HCT116 (cell line): ENCODE measurements at regions not wholly inside any gene's neighbourhood (a gene's known extent, or its start where the extent isn't known, plus 50 kb on each side); places are given as distances from the start of the nearest gene placed in this dataset.

ENCODE experiments used
- ATAC-seq: fragments of 200-7000 bp; cut with Tn5 transposase; 2 replicates; pipeline ENCODE4 v1.9.1; 2020; ENCODE audit warnings: mild to moderate bottlenecking, moderate library complexity
- BruUV-seq: library from RNA; stranded (reverse); fragments of 400-500 nt; replicated peaks from 2 replicates; lab custom pipeline; 2021; lab: Mats Ljungman, UMichigan
- CTCF ChIA-PET: fragments of 300-600 bp; sonication (Branson Sonifier 250); formaldehyde crosslinking; loops from one replicate; lab custom pipeline; 2021; ENCODE audit warnings: antibody characterized with exemption; lab: Charles Lee
- POLR2A ChIA-PET: fragments of 300-600, 350-600 bp; sonication (Branson Sonifier 250); formaldehyde crosslinking; loops from one replicate; lab custom pipeline; 2021; ENCODE audit warnings: antibody characterized with exemption; lab: Charles Lee
- RAD21 ChIA-PET, 2 experiments: fragments of 300-600 bp; sonication (Branson Sonifier 250); formaldehyde crosslinking; loops; one replicate each; lab custom pipeline; 2023; ENCODE audit warnings: low total read pairs in 2 of 2; ENCODE audit not compliant: uncharacterized antibody in 2 of 2, unreplicated experiment in 2 of 2, low non-redundant PET in 1 of 2; lab: Charles Lee
- DNase-seq: peaks from one replicate; pipeline ENCODE4 v3.0.0-alpha.2; 2010; ENCODE audit warnings: low read depth, low spot score
- H2AFZ ChIP-seq: fragments of 200-600 bp; shearing (Covaris generic), sonication (generic); 2 replicates; pipeline ENCODE4 v1.6.1; 2017; ENCODE audit warnings: low read depth, mixed run types, mixed read lengths, antibody characterized with exemption, low read length; ENCODE audit not compliant: poor library complexity, severe bottlenecking
- H3K27ac ChIP-seq: 2 replicates; pipeline ENCODE4 v1.5.1; 2012; ENCODE audit warnings: low read depth, low read length
- H3K27me3 ChIP-seq: fragments of 200-600 bp; sonication (generic); 2 replicates; pipeline ENCODE4 v1.6.1; 2016; ENCODE audit warnings: mixed run types, low read length, mixed read lengths; ENCODE audit not compliant: insufficient read depth
- H3K36me3 ChIP-seq, 2 experiments: fragments of 200-500 bp in 1 of 2; fragments of 200-600 bp in 1 of 2; sonication (Bioruptor generic) in 1 of 2; sonication (generic) in 1 of 2; 2 replicates each; pipeline versions ENCODE4 v1.5.1 to v1.6.1; 2014 to 2016; ENCODE audit warnings: low read length in 2 of 2, inconsistent platforms in 1 of 2, mixed read lengths in 1 of 2, mixed run types in 1 of 2; ENCODE audit not compliant: insufficient read depth in 2 of 2, control insufficient read depth in 1 of 2
- H3K4me1 ChIP-seq, 2 experiments: fragments of 200-600 bp in 1 of 2; sonication (generic) in 1 of 2; 2 replicates each; pipeline versions ENCODE4 v1.5.1 to v1.6.1; 2012 to 2017; ENCODE audit warnings: low read length in 2 of 2, inconsistent platforms in 1 of 2, mild to moderate bottlenecking in 1 of 2, mixed read lengths in 1 of 2, mixed run types in 1 of 2, moderate library complexity in 1 of 2; ENCODE audit not compliant: insufficient read depth in 2 of 2, control insufficient read depth in 1 of 2
- H3K4me2 ChIP-seq: fragments of 200-600 bp; sonication (generic); 2 replicates; pipeline ENCODE4 v1.6.1; 2017; ENCODE audit warnings: mixed run types, low read length, mixed read lengths
- H3K4me3 ChIP-seq, 2 experiments: fragments of 200-600 bp in 1 of 2; sonication (generic) in 1 of 2; replicated peaks in 1 of 2; 2 replicates each; pipeline ENCODE4 v1.5.1; 2011 to 2016; ENCODE audit warnings: low read length in 2 of 2, control low read depth in 1 of 2, low read depth in 1 of 2, mild to moderate bottlenecking in 1 of 2, mixed read lengths in 1 of 2, mixed run types in 1 of 2
- H3K79me2 ChIP-seq: fragments of 200-600 bp; sonication (generic); 2 replicates; pipeline ENCODE4 v1.6.1; 2017; ENCODE audit warnings: mild to moderate bottlenecking, mixed run types, low read length, moderate library complexity, mixed read lengths; ENCODE audit not compliant: insufficient read depth
- H3K9ac ChIP-seq: fragments of 200-600 bp; sonication (generic); 2 replicates; pipeline ENCODE4 v1.6.1; 2016; ENCODE audit warnings: low read length, mixed read lengths
- H3K9me2 ChIP-seq: fragments of 200-600 bp; sonication (generic), shearing (Covaris generic); 2 replicates; pipeline ENCODE4 v1.6.1; 2017; ENCODE audit warnings: mixed run types, mild to moderate bottlenecking, moderate library complexity; ENCODE audit not compliant: insufficient read depth
- H3K9me3 ChIP-seq, 2 experiments: fragments of 200-500 bp in 1 of 2; fragments of 200-600 bp in 1 of 2; sonication (Bioruptor generic) in 1 of 2; sonication (generic) in 1 of 2; 2 replicates each; pipeline ENCODE4 v1.6.1; 2014 to 2017; ENCODE audit warnings: low read length in 2 of 2, mixed read lengths in 2 of 2, inconsistent platforms in 1 of 2, low read depth in 1 of 2, mild to moderate bottlenecking in 1 of 2, mixed run types in 1 of 2, moderate library complexity in 1 of 2; ENCODE audit not compliant: control insufficient read depth in 1 of 2, insufficient read depth in 1 of 2
- H4K20me1 ChIP-seq: fragments of 200-600 bp; sonication (generic), shearing (Covaris generic); 2 replicates; pipeline ENCODE4 v1.6.1; 2017; ENCODE audit warnings: mixed run types, mild to moderate bottlenecking, moderate library complexity; ENCODE audit not compliant: insufficient read depth
- CBX3 ChIP-seq: IDR thresholded peaks from 2 replicates; pipeline ENCODE4 v1.6.1; 2012; ENCODE audit warnings: low read depth
- CEBPB ChIP-seq: IDR thresholded peaks from 2 replicates; pipeline ENCODE4 v1.6.1; 2012; ENCODE audit warnings: low read depth
- EGR1 ChIP-seq: IDR thresholded peaks from 2 replicates; pipeline ENCODE4 v1.6.1; 2012; ENCODE audit warnings: low read depth
- ELF1 ChIP-seq: IDR thresholded peaks from 2 replicates; pipeline ENCODE4 v1.6.1; 2012; ENCODE audit warnings: low read depth, borderline replicate concordance
- EZH2phosphoT487 ChIP-seq: fragments of 200-600 bp; IDR thresholded peaks from 2 replicates; pipeline ENCODE4 v1.6.1; 2018; ENCODE audit warnings: antibody characterized with exemption, borderline replicate concordance
- FOSL1 ChIP-seq: IDR thresholded peaks from 2 replicates; pipeline ENCODE4 v1.6.1; 2012; ENCODE audit warnings: low read depth
- POLR2A ChIP-seq: IDR thresholded peaks from 2 replicates; pipeline ENCODE4 v1.7.0; 2011; ENCODE audit warnings: borderline replicate concordance; ENCODE audit not compliant: insufficient read depth, insufficient read length; ENCODE audit errors: extremely low read depth
- POLR2AphosphoS5 ChIP-seq: IDR thresholded peaks from 2 replicates; pipeline ENCODE4 v1.6.1; 2011; ENCODE audit warnings: mild to moderate bottlenecking, low read depth, low read length, moderate library complexity
- RAD21 ChIP-seq: IDR thresholded peaks from 2 replicates; pipeline ENCODE4 v1.6.1; 2012; ENCODE audit warnings: low read depth, mild to moderate bottlenecking
- SIN3A ChIP-seq: IDR thresholded peaks from 2 replicates; pipeline ENCODE4 v1.6.1; 2012; ENCODE audit warnings: low read depth
- SP1 ChIP-seq: IDR thresholded peaks from 2 replicates; pipeline ENCODE4 v1.6.1; 2012; ENCODE audit warnings: low read depth
- SRF ChIP-seq: IDR thresholded peaks from 2 replicates; pipeline ENCODE4 v1.6.1; 2012; ENCODE audit warnings: low read depth
- YY1 ChIP-seq: IDR thresholded peaks from 2 replicates; pipeline ENCODE4 v1.6.1; 2011; ENCODE audit warnings: low read length, low read depth, moderate library complexity, mild to moderate bottlenecking; ENCODE audit not compliant: insufficient replicate concordance; ENCODE audit errors: extremely low read depth
- ZNF274 ChIP-seq: fragments of 200-500 bp; sonication (Bioruptor generic); IDR thresholded peaks from 2 replicates; pipeline ENCODE4 v1.6.1; 2014; ENCODE audit warnings: mild to moderate bottlenecking, low read depth, low read length, inconsistent platforms
- intact Hi-C: fragments of 100-400 bp; cut with micrococcal nuclease; formaldehyde crosslinking; loops from 2 replicates; pipeline ENCODE4 v1.10.0; 2022
- TF ChIP-seq, protein P1 (sequence below): IDR thresholded peaks from 2 replicates; pipeline ENCODE4 v1.6.1; 2011; ENCODE audit warnings: mild to moderate bottlenecking, low read length, moderate library complexity; ENCODE audit not compliant: insufficient replicate concordance; ENCODE audit errors: extremely low read depth
- TF ChIP-seq, protein P2 (sequence below), 3 experiments: fragments of 200-600 bp in 1 of 3; sonication (generic) in 1 of 3; IDR thresholded peaks in 2 of 3; conservative IDR thresholded peaks in 1 of 3; 2 replicates each; pipeline ENCODE4 v1.5.1; 2012 to 2017; ENCODE audit warnings: low read depth in 2 of 3, low read length in 2 of 3, antibody characterized with exemption in 1 of 3, borderline replicate concordance in 1 of 3, control low read depth in 1 of 3, mild to moderate bottlenecking in 1 of 3, mixed read lengths in 1 of 3, mixed run types in 1 of 3, moderate library complexity in 1 of 3; ENCODE audit not compliant: insufficient read depth in 1 of 3
- TF ChIP-seq, protein P3 (sequence below): IDR thresholded peaks from 2 replicates; pipeline ENCODE4 v1.6.1; 2012
- TF ChIP-seq, protein P4 (sequence below): IDR thresholded peaks from 2 replicates; pipeline ENCODE4 v1.6.1; 2012
- TF ChIP-seq, protein P5 (sequence below): IDR thresholded peaks from 2 replicates; pipeline ENCODE4 v1.6.1; 2012; ENCODE audit warnings: low read depth

DNA sequence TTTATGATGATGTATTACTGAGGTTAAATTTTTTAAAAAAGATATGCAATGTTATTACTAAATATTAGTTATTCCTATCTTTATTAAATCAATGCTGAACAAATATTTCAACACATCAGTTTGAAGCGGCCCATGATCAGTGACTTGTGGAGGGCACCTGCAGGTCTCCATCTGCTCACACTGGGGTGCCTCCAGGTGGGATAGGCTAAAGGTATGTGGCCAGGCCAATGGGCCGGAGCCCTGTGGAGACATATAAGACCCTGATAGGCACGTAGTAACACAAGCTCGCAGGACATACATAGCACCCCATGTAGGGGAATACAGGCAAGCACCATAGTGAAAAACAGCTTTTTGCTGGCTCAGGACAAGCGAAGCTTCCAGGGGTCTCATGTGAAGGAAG lies 469.8 kb downstream of the ZNF536 start:
- RAD21 ChIA-PET: no interaction called here
- H3K9me3 ChIP-seq: peaks cover 0 to 19% of the 10 kb centered on the region in 2 experiments; a peak in 2 of 4 replicates
- CTCF ChIA-PET: no interaction called here
- no TSS peak for BruUV-seq
- no peak overlapping the region for H3K4me2 ChIP-seq
- H3K4me3 ChIP-seq: no peak overlapping the region
- TF ChIP-seq SIN3A: no peak
- TF ChIP-seq EZH2phosphoT487: no peak
- TF ChIP-seq POLR2A: no peak
- TF ChIP-seq SP1: no peak
- TF ChIP-seq CEBPB: no peak
- no peak for TF ChIP-seq RAD21
- TF ChIP-seq, protein P1, sequence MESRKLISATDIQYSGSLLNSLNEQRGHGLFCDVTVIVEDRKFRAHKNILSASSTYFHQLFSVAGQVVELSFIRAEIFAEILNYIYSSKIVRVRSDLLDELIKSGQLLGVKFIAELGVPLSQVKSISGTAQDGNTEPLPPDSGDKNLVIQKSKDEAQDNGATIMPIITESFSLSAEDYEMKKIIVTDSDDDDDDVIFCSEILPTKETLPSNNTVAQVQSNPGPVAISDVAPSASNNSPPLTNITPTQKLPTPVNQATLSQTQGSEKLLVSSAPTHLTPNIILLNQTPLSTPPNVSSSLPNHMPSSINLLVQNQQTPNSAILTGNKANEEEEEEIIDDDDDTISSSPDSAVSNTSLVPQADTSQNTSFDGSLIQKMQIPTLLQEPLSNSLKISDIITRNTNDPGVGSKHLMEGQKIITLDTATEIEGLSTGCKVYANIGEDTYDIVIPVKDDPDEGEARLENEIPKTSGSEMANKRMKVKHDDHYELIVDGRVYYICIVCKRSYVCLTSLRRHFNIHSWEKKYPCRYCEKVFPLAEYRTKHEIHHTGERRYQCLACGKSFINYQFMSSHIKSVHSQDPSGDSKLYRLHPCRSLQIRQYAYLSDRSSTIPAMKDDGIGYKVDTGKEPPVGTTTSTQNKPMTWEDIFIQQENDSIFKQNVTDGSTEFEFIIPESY: no peak
- no peak for TF ChIP-seq YY1
- TF ChIP-seq, protein P2, sequence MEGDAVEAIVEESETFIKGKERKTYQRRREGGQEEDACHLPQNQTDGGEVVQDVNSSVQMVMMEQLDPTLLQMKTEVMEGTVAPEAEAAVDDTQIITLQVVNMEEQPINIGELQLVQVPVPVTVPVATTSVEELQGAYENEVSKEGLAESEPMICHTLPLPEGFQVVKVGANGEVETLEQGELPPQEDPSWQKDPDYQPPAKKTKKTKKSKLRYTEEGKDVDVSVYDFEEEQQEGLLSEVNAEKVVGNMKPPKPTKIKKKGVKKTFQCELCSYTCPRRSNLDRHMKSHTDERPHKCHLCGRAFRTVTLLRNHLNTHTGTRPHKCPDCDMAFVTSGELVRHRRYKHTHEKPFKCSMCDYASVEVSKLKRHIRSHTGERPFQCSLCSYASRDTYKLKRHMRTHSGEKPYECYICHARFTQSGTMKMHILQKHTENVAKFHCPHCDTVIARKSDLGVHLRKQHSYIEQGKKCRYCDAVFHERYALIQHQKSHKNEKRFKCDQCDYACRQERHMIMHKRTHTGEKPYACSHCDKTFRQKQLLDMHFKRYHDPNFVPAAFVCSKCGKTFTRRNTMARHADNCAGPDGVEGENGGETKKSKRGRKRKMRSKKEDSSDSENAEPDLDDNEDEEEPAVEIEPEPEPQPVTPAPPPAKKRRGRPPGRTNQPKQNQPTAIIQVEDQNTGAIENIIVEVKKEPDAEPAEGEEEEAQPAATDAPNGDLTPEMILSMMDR (IDR thresholded peaks at IDR 0.05 in 2 of 3, conservative IDR thresholded peaks at IDR 0.05 in 1 of 3; ENCODE audit: borderline replicate concordance in 1 of 3, insufficient read depth in 1 of 3, low read depth in 2 of 3, low read length in 2 of 3): no peak
- no peak for TF ChIP-seq ZNF274
- no peak for TF ChIP-seq EGR1
- TF ChIP-seq CBX3: no peak
- TF ChIP-seq, protein P3, sequence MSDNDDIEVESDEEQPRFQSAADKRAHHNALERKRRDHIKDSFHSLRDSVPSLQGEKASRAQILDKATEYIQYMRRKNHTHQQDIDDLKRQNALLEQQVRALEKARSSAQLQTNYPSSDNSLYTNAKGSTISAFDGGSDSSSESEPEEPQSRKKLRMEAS: no peak
- no peak for TF ChIP-seq POLR2AphosphoS5
- TF ChIP-seq, protein P4, sequence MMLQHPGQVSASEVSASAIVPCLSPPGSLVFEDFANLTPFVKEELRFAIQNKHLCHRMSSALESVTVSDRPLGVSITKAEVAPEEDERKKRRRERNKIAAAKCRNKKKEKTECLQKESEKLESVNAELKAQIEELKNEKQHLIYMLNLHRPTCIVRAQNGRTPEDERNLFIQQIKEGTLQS: no peak
- TF ChIP-seq ELF1: no peak
- TF ChIP-seq, protein P5, sequence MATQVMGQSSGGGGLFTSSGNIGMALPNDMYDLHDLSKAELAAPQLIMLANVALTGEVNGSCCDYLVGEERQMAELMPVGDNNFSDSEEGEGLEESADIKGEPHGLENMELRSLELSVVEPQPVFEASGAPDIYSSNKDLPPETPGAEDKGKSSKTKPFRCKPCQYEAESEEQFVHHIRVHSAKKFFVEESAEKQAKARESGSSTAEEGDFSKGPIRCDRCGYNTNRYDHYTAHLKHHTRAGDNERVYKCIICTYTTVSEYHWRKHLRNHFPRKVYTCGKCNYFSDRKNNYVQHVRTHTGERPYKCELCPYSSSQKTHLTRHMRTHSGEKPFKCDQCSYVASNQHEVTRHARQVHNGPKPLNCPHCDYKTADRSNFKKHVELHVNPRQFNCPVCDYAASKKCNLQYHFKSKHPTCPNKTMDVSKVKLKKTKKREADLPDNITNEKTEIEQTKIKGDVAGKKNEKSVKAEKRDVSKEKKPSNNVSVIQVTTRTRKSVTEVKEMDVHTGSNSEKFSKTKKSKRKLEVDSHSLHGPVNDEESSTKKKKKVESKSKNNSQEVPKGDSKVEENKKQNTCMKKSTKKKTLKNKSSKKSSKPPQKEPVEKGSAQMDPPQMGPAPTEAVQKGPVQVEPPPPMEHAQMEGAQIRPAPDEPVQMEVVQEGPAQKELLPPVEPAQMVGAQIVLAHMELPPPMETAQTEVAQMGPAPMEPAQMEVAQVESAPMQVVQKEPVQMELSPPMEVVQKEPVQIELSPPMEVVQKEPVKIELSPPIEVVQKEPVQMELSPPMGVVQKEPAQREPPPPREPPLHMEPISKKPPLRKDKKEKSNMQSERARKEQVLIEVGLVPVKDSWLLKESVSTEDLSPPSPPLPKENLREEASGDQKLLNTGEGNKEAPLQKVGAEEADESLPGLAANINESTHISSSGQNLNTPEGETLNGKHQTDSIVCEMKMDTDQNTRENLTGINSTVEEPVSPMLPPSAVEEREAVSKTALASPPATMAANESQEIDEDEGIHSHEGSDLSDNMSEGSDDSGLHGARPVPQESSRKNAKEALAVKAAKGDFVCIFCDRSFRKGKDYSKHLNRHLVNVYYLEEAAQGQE: no peak
- TF ChIP-seq SRF: no peak
- no peak for TF ChIP-seq FOSL1
- TF ChIP-seq, all 23 proteins: peak for 0
- no peaks in the 10 kb centered on the region for H3K27me3 ChIP-seq
- H3K9ac ChIP-seq: no peak overlapping the region
- H3K36me3 ChIP-seq: no peaks in the 10 kb centered on the region
- no peak overlapping the region for H3K27ac ChIP-seq
- H2AFZ ChIP-seq: no peak overlapping the region
- no peaks in the 10 kb centered on the region for H3K79me2 ChIP-seq
- no peaks in the 10 kb centered on the region for H3K9me2 ChIP-seq
- intact Hi-C loops: no loop called here
- POLR2A ChIA-PET: no interaction called here
- no peaks in the 10 kb centered on the region for H3K4me1 ChIP-seq
- no peaks in the 10 kb centered on the region for H4K20me1 ChIP-seq
- no peak for ATAC-seq
- no peak for DNase-seq
